GM23338 (cell line): ENCODE measurements at regions not wholly inside any gene's neighbourhood (a gene's known extent, or its start where the extent isn't known, plus 50 kb on each side); places are given as distances from the start of the nearest gene placed in this dataset.

Experiments
- ATAC-seq: fragments of 200-7000 bp; cut with Tn5 transposase; 3 replicates; pipeline ENCODE4 v1.9.1; 2020
- DNase-seq: peaks from one replicate; pipeline ENCODE4 v3.0.0-alpha.2; 2015; ENCODE audit warnings: low spot score
- H2AFZ ChIP-seq: fragments of 200-600 bp; sonication (generic); 2 replicates; pipeline ENCODE4 v1.8.0; 2016; ENCODE audit warnings: antibody characterized with exemption, mild to moderate bottlenecking, moderate library complexity
- H3F3A ChIP-seq: fragments of 200-600 bp; sonication (generic); replicated peaks from 2 replicates; pipeline ENCODE4 v1.8.0; 2017; ENCODE audit warnings: antibody characterized with exemption, mixed run types, low read depth
- H3K27ac ChIP-seq: fragments of 200-600 bp; sonication (generic); 2 replicates; pipeline ENCODE4 v1.6.1; 2016; ENCODE audit warnings: low read depth
- H3K27me3 ChIP-seq: fragments of 200-600 bp; sonication (generic); 2 replicates; pipeline ENCODE4 v1.8.0; 2016; ENCODE audit warnings: mild to moderate bottlenecking, mixed run types, moderate library complexity; ENCODE audit not compliant: insufficient read depth
- H3K36me3 ChIP-seq: fragments of 200-600 bp; sonication (generic); 2 replicates; pipeline ENCODE4 v1.8.0; 2016; ENCODE audit warnings: mild to moderate bottlenecking; ENCODE audit not compliant: insufficient read depth
- H3K4me1 ChIP-seq: fragments of 200-600 bp; sonication (generic); 2 replicates; pipeline ENCODE4 v1.8.0; 2016; ENCODE audit warnings: mild to moderate bottlenecking, moderate library complexity; ENCODE audit not compliant: insufficient read depth
- H3K4me2 ChIP-seq: fragments of 200-600 bp; sonication (generic); 2 replicates; pipeline ENCODE4 v1.7.1; 2017; ENCODE audit warnings: mixed run types
- H3K4me3 ChIP-seq: fragments of 200-600 bp; sonication (generic); 2 replicates; pipeline ENCODE4 v1.6.1; 2016; ENCODE audit warnings: mixed run types
- H3K79me2 ChIP-seq: fragments of 200-600 bp; sonication (generic); replicated peaks from 2 replicates; pipeline ENCODE4 v1.8.0; 2017; ENCODE audit warnings: mild to moderate bottlenecking; ENCODE audit not compliant: insufficient read depth
- H3K9me2 ChIP-seq: fragments of 200-600 bp; sonication (generic); 2 replicates; pipeline ENCODE4 v1.8.0; 2017; ENCODE audit not compliant: insufficient read depth
- H4K20me1 ChIP-seq: fragments of 200-600 bp; sonication (generic); replicated peaks from 2 replicates; pipeline ENCODE4 v1.8.0; 2017; ENCODE audit warnings: mild to moderate bottlenecking; ENCODE audit not compliant: insufficient read depth
- H3K27ac Mint-ChIP-seq: 2 replicates; pipeline ENCODE4 v1.8.0; 2020; ENCODE audit warnings: inconsistent platforms, mild to moderate bottlenecking, moderate library complexity, mixed read lengths
- H3K27me3 Mint-ChIP-seq: 3 replicates; pipeline ENCODE4 v1.8.0; 2022; ENCODE audit warnings: low read depth, mild to moderate bottlenecking, moderate library complexity, mixed read lengths, inconsistent platforms; ENCODE audit not compliant: insufficient read depth, poor library complexity
- H3K36me3 Mint-ChIP-seq: 3 replicates; pipeline ENCODE4 v1.8.0; 2021; ENCODE audit warnings: low read depth, mild to moderate bottlenecking, inconsistent platforms, moderate library complexity, mixed read lengths
- H3K4me1 Mint-ChIP-seq: 3 replicates; pipeline ENCODE4 v1.8.0; 2020; ENCODE audit warnings: mild to moderate bottlenecking, inconsistent platforms, mixed read lengths
- H3K4me3 Mint-ChIP-seq: 3 replicates; pipeline ENCODE4 v1.8.0; 2021; ENCODE audit warnings: moderate library complexity, mild to moderate bottlenecking, inconsistent platforms, mixed read lengths
- H3K9me3 Mint-ChIP-seq: 3 replicates; pipeline ENCODE4 v1.8.0; 2020; ENCODE audit warnings: moderate library complexity, mild to moderate bottlenecking, inconsistent platforms, mixed read lengths
- CREB1 ChIP-seq: fragments of 250-450 bp; sonication (Bioruptor Pico); IDR thresholded peaks from 2 replicates; pipeline ENCODE4 v1.5.0; 2020; ENCODE audit warnings: low read depth, mild to moderate bottlenecking, moderate library complexity
- EZH2 ChIP-seq: fragments of 200-600 bp; sonication (generic); IDR thresholded peaks from one replicate; pipeline ENCODE4 v1.8.0; 2017; ENCODE audit warnings: antibody characterized with exemption, mild to moderate bottlenecking, low read depth; ENCODE audit not compliant: unreplicated experiment
- JUNB ChIP-seq: IDR thresholded peaks from one replicate; pipeline ENCODE4 v1.6.1; 2016; ENCODE audit warnings: antibody characterized with exemption; ENCODE audit not compliant: unreplicated experiment
- NANOG ChIP-seq: IDR thresholded peaks from 2 replicates; pipeline ENCODE4 v1.6.1; 2016; ENCODE audit warnings: antibody characterized with exemption, borderline replicate concordance
- STAT1 ChIP-seq: IDR thresholded peaks from one replicate; pipeline ENCODE4 v1.6.1; 2016; ENCODE audit warnings: antibody characterized with exemption; ENCODE audit not compliant: unreplicated experiment
- ZNF462 ChIP-seq: fragments of 250-450 bp; sonication (Bioruptor Pico); IDR thresholded peaks from 2 replicates; pipeline ENCODE4 v1.5.0; 2020; ENCODE audit warnings: mild to moderate bottlenecking, moderate library complexity
- TF ChIP-seq, protein P1 (sequence below), 2 experiments: fragments of 200-600 bp in 1 of 2; sonication (generic) in 1 of 2; conservative IDR thresholded peaks; 2 replicates each; pipeline versions ENCODE4 v1.5.1 to v1.6.1; 2016 to 2017; ENCODE audit warnings: antibody characterized with exemption in 2 of 2, low read depth in 2 of 2, mild to moderate bottlenecking in 2 of 2, moderate library complexity in 1 of 2
- TF ChIP-seq, protein P2 (sequence below): IDR thresholded peaks from one replicate; pipeline ENCODE4 v1.6.1; 2018; ENCODE audit warnings: antibody characterized with exemption; ENCODE audit not compliant: unreplicated experiment

- ATAC-seq, result no peak
- H3K36me3 ChIP-seq, result no peaks in the 10 kb centered on the region
- H3K4me2 ChIP-seq, result no peak overlapping the region
- H4K20me1 ChIP-seq, result no peaks in the 10 kb centered on the region
- Mint-ChIP-seq H3K27ac (no peak overlapping the region), H3K4me1 (no peaks in the 10 kb centered on the region), H3K36me3 (peaks cover 3% of the 10 kb centered on the region; the same call in 1 of the 3 replicates), H3K27me3 (no peaks in the 10 kb centered on the region), H3K9me3 (peaks cover 16% of the 10 kb centered on the region; the same call in 2 of the 3 replicates), H3K4me3 (no peak overlapping the region)
- H2AFZ ChIP-seq, result no peak overlapping the region
- no peak for DNase-seq
- TF ChIP-seq CREB1 (no peak), EZH2 (no peak), JUNB (no peak), STAT1 (no peak), NANOG (no peak), ZNF462 (CRISPR knock-in tag) (no peak)
- TF ChIP-seq, protein P1, sequence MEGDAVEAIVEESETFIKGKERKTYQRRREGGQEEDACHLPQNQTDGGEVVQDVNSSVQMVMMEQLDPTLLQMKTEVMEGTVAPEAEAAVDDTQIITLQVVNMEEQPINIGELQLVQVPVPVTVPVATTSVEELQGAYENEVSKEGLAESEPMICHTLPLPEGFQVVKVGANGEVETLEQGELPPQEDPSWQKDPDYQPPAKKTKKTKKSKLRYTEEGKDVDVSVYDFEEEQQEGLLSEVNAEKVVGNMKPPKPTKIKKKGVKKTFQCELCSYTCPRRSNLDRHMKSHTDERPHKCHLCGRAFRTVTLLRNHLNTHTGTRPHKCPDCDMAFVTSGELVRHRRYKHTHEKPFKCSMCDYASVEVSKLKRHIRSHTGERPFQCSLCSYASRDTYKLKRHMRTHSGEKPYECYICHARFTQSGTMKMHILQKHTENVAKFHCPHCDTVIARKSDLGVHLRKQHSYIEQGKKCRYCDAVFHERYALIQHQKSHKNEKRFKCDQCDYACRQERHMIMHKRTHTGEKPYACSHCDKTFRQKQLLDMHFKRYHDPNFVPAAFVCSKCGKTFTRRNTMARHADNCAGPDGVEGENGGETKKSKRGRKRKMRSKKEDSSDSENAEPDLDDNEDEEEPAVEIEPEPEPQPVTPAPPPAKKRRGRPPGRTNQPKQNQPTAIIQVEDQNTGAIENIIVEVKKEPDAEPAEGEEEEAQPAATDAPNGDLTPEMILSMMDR (conservative IDR thresholded peaks at IDR 0.05; ENCODE audit: low read depth in 2 of 2), result no peak
- TF ChIP-seq, protein P2, sequence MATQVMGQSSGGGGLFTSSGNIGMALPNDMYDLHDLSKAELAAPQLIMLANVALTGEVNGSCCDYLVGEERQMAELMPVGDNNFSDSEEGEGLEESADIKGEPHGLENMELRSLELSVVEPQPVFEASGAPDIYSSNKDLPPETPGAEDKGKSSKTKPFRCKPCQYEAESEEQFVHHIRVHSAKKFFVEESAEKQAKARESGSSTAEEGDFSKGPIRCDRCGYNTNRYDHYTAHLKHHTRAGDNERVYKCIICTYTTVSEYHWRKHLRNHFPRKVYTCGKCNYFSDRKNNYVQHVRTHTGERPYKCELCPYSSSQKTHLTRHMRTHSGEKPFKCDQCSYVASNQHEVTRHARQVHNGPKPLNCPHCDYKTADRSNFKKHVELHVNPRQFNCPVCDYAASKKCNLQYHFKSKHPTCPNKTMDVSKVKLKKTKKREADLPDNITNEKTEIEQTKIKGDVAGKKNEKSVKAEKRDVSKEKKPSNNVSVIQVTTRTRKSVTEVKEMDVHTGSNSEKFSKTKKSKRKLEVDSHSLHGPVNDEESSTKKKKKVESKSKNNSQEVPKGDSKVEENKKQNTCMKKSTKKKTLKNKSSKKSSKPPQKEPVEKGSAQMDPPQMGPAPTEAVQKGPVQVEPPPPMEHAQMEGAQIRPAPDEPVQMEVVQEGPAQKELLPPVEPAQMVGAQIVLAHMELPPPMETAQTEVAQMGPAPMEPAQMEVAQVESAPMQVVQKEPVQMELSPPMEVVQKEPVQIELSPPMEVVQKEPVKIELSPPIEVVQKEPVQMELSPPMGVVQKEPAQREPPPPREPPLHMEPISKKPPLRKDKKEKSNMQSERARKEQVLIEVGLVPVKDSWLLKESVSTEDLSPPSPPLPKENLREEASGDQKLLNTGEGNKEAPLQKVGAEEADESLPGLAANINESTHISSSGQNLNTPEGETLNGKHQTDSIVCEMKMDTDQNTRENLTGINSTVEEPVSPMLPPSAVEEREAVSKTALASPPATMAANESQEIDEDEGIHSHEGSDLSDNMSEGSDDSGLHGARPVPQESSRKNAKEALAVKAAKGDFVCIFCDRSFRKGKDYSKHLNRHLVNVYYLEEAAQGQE, result no peak
- H3K4me3 ChIP-seq, result no peak overlapping the region
- H3F3A ChIP-seq, result no peaks in the 10 kb centered on the region
- no peaks in the 10 kb centered on the region for H3K9me2 ChIP-seq
- no peak overlapping the region for H3K27ac ChIP-seq
- H3K27me3 ChIP-seq, result no peaks in the 10 kb centered on the region
- H3K4me1 ChIP-seq, result no peaks in the 10 kb centered on the region
- H3K79me2 ChIP-seq, result no peaks in the 10 kb centered on the region
Observed at GRCh38 chr12:60498656-60499055, 902.8 kb downstream of the SLC16A7 start.
